A172 (cell line): ENCODE measurements at regions not wholly inside any gene's neighbourhood (a gene's known extent, or its start where the extent isn't known, plus 50 kb on each side); places are given as distances from the start of the nearest gene placed in this dataset.
"Not testable (repeated sequence)": the region's sequence is repeated elsewhere in the genome, so short reads cannot be mapped to it uniquely, and the experiment has no call there.

Experiments
- DNase-seq: peaks from one replicate; pipeline ENCODE4 v3.0.0-alpha.2; 2015; ENCODE audit warnings: low spot score

GRCh38 chr4:79176351-79176750 lies 149.5 kb downstream of the NAA11 start:
- no peak for DNase-seq

- DNase-seq: no peak
Measured at GRCh38 chr4:79175716-79176115, 150.1 kb downstream of the NAA11 start.

- DNase-seq: no peak
Measured at GRCh38 chr4:79174490-79175252, 151.2 kb downstream of the NAA11 start.

GRCh38 chr4:79173186-79173585 lies 152.7 kb downstream of the NAA11 start:
- no peak for DNase-seq

GRCh38 chr4:79170077-79170476 lies 155.8 kb downstream of the NAA11 start:
- DNase-seq: no peak

- DNase-seq: no peak
Measured at GRCh38 chr4:79164907-79165610, 160.8 kb downstream of the NAA11 start.

GRCh38 chr4:79163981-79164490 lies 161.8 kb downstream of the NAA11 start:
- no peak for DNase-seq

- DNase-seq: no peak
Measured at GRCh38 chr4:79160962-79161361, 164.9 kb downstream of the NAA11 start.

- DNase-seq: not testable (repeated sequence)
Measured at GRCh38 chr4:79158705-79159104, 167.2 kb downstream of the NAA11 start.

- no peak for DNase-seq
Measured at GRCh38 chr4:79155336-79155735, 170.5 kb downstream of the NAA11 start.

- DNase-seq: no peak
Measured at GRCh38 chr4:79150820-79151416, 174.9 kb downstream of the NAA11 start.

GRCh38 chr4:79148369-79148768 lies 177.5 kb downstream of the NAA11 start:
- no peak for DNase-seq

- DNase-seq: peak; percentile 0
Measured at GRCh38 chr4:79147251-79147650, 178.6 kb downstream of the NAA11 start.

- peak; percentile 12 for DNase-seq
Measured at GRCh38 chr4:79141530-79141929, 184.3 kb downstream of the NAA11 start.

- no peak for DNase-seq
Measured at GRCh38 chr4:79134767-79135166, 191.1 kb downstream of the NAA11 start.

- DNase-seq: no peak
Measured at GRCh38 chr4:79132826-79133225, 193.0 kb downstream of the NAA11 start.

GRCh38 chr4:79121875-79122358 lies 182.7 kb upstream of the PAQR3 start:
- no peak for DNase-seq

- no peak for DNase-seq
Measured at GRCh38 chr4:79121223-79121622, 182.0 kb upstream of the PAQR3 start.

GRCh38 chr4:79117051-79117450 lies 177.8 kb upstream of the PAQR3 start:
- not testable (repeated sequence) for DNase-seq

GRCh38 chr4:79107014-79107413 lies 167.8 kb upstream of the PAQR3 start:
- no peak for DNase-seq

- DNase-seq: no peak
Measured at GRCh38 chr4:79088946-79089691, 149.9 kb upstream of the PAQR3 start.

GRCh38 chr4:79087071-79087470 lies 147.8 kb upstream of the PAQR3 start:
- no peak for DNase-seq
